HG02798 (cell line): ENCODE measurements at regions not wholly inside any gene's neighbourhood (a gene's known extent, or its start where the extent isn't known, plus 50 kb on each side); places are given as distances from the start of the nearest gene placed in this dataset.
A peak's percentile ranks its signal among the peaks of the same experiment; 100 is the strongest.

Experiments
- ATAC-seq: cut with Tn5 transposase; IDR thresholded peaks from one replicate; pipeline ENCODE4 v1.9.1; 2021; ENCODE audit warnings: mild to moderate bottlenecking; ENCODE audit not compliant: unreplicated experiment, poor library complexity

- ATAC-seq = peak; percentile 45
Measured at GRCh38 chr4:169818063-169818679, 60.4 kb upstream of the HPF1 start.

GRCh38 chr4:169815606-169816005, 57.9 kb upstream of the HPF1 start:
- peak; percentile 54 for ATAC-seq

GRCh38 chr4:169811476-169811875, 53.7 kb upstream of the HPF1 start:
- ATAC-seq = no peak

- ATAC-seq = peak; percentile 62
Measured at GRCh38 chr4:169810325-169811323, 52.9 kb upstream of the HPF1 start.

GRCh38 chr4:169807934-169808509, 50.3 kb upstream of the HPF1 start:
- no peak for ATAC-seq
